ENCODE measurements at regions not wholly inside any gene's neighbourhood (a gene's known extent, or its start where the extent isn't known, plus 50 kb on each side); places are given as distances from the start of the nearest gene placed in this dataset.

GRCh38 chr13:99907627-99908026 lies 63.9 kb downstream of the ZIC5 start:
- TF ChIP-seq CTCF (IDR thresholded peaks at IDR 0.05; ENCODE audit: extremely low read depth, insufficient read depth, missing control alignments): no peak
- in situ Hi-C loops (cut with MboI; ENCODE audit: low pct_unique_long_range_greater_than_20kb, low sequenced_read_pairs, unreplicated experiment): loop anchor here (25.0 kb wide), 1 partner anchor 330 kb away; no protein-coding TSS in a partner anchor
- no peak for DNase-seq (ENCODE audit: low spot score)

- in situ Hi-C loops (cut with MboI; ENCODE audit: low pct_unique_long_range_greater_than_20kb, low sequenced_read_pairs, unreplicated experiment): loop anchor here (25.0 kb wide), 1 partner anchor 330 kb away; no protein-coding TSS in a partner anchor
- DNase-seq (ENCODE audit: low spot score): no peak
- TF ChIP-seq CTCF (IDR thresholded peaks at IDR 0.05; ENCODE audit: extremely low read depth, insufficient read depth, missing control alignments): no peak
Observed at GRCh38 chr13:99907038-99907437, 64.5 kb downstream of the ZIC5 start.

GRCh38 chr13:99905814-99906213 lies 65.8 kb downstream of the ZIC5 start:
- in situ Hi-C loops (cut with MboI; ENCODE audit: low pct_unique_long_range_greater_than_20kb, low sequenced_read_pairs, unreplicated experiment): loop anchor here (25.0 kb wide), 1 partner anchor 331 kb away; no protein-coding TSS in a partner anchor
- no peak for DNase-seq (ENCODE audit: low spot score)
- TF ChIP-seq CTCF (IDR thresholded peaks at IDR 0.05; ENCODE audit: extremely low read depth, insufficient read depth, missing control alignments): no peak

GRCh38 chr13:99905224-99905623 lies 66.3 kb downstream of the ZIC5 start:
- TF ChIP-seq CTCF (IDR thresholded peaks at IDR 0.05; ENCODE audit: extremely low read depth, insufficient read depth, missing control alignments): no peak
- in situ Hi-C loops (cut with MboI; ENCODE audit: low pct_unique_long_range_greater_than_20kb, low sequenced_read_pairs, unreplicated experiment): loop anchor here (25.0 kb wide), 1 partner anchor 332 kb away; no protein-coding TSS in a partner anchor
- DNase-seq (ENCODE audit: low spot score): no peak

- in situ Hi-C loops (cut with MboI; ENCODE audit: low pct_unique_long_range_greater_than_20kb, low sequenced_read_pairs, unreplicated experiment): loop anchor here (25.0 kb wide), 1 partner anchor 334 kb away; no protein-coding TSS in a partner anchor
- no peak for TF ChIP-seq CTCF (IDR thresholded peaks at IDR 0.05; ENCODE audit: extremely low read depth, insufficient read depth, missing control alignments)
- no peak for DNase-seq (ENCODE audit: low spot score)
Observed at GRCh38 chr13:99903140-99903539, 68.4 kb downstream of the ZIC5 start.

GRCh38 chr13:99902657-99903056 lies 68.9 kb downstream of the ZIC5 start:
- DNase-seq (ENCODE audit: low spot score): no peak
- in situ Hi-C loops (cut with MboI; ENCODE audit: low pct_unique_long_range_greater_than_20kb, low sequenced_read_pairs, unreplicated experiment): loop anchor here (25.0 kb wide), 1 partner anchor 335 kb away; no protein-coding TSS in a partner anchor
- TF ChIP-seq CTCF (IDR thresholded peaks at IDR 0.05; ENCODE audit: extremely low read depth, insufficient read depth, missing control alignments): no peak
